ENCODE measurements at regions not wholly inside any gene's neighbourhood (a gene's known extent, or its start where the extent isn't known, plus 50 kb on each side); places are given as distances from the start of the nearest gene placed in this dataset.

DNA sequence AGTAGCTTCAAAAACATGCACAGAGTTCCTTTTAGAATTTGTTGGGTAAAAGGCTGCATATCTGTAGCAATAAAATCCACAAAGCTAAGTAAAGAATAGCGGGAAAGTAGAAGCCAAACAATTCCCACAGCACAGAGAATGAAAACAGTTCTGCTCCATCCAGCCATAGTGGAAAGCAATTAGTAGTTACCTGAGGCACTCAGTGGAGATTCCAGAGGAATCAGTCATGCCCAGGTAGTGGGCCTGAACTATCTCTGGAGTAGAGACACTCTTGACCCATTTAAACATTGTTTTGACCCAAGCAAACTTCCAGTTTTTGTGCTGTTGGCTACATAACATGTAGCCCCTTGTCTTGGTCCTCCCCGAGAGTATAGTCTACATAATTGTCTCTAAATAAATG, 559.5 kb upstream of the PTCHD4 start:
- Histone ChIP-seq H3K27me3 (ENCODE audit: control insufficient read depth, extremely low read depth, insufficient read depth, low read length) (no peaks in the 10 kb centered on the region), H3K36me3 (ENCODE audit: control insufficient read depth in 2 of 2, extremely low read depth in 1 of 2, insufficient read depth in 2 of 2, low read length in 2 of 2) (no peaks in the 10 kb centered on the region), H3K4me3 (ENCODE audit: control insufficient read depth in 2 of 3, extremely low read depth in 1 of 3, insufficient read depth in 2 of 3, low read depth in 1 of 3, low read length in 3 of 3) (no peak overlapping the region), H3K4me2 (ENCODE audit: control insufficient read depth, extremely low read depth, insufficient read depth, low read depth, low read length) (no peak overlapping the region), H3K27ac (ENCODE audit: control insufficient read depth, insufficient read depth, low read length) (no peak overlapping the region), H2AFZ (ENCODE audit: control insufficient read depth, low read length) (no peak overlapping the region), H3K79me2 (ENCODE audit: control insufficient read depth, insufficient read depth, low read length) (no peaks in the 10 kb centered on the region), H4K20me1 (ENCODE audit: control insufficient read depth, extremely low read depth, insufficient read depth, low read length) (no peaks in the 10 kb centered on the region), H3K9me3 (ENCODE audit: control insufficient read depth, low read depth, low read length) (peaks cover 3% of the 10 kb centered on the region), H3K4me1 (ENCODE audit: control insufficient read depth, extremely low read depth, insufficient read depth, low read length) (no peaks in the 10 kb centered on the region), H3K9ac (ENCODE audit: control insufficient read depth, extremely low read depth, insufficient read depth, low read length) (no peak overlapping the region), H3K9me1 (ENCODE audit: control insufficient read depth, extremely low read depth, insufficient read depth, low read length) (no peaks in the 10 kb centered on the region)
- dilution Hi-C loops (cut with MboI; ENCODE audit: extremely low pct_ligation_motif_present, low sequenced_read_pairs) = no loop called here
- no peak for DNase-seq (ENCODE audit: low read depth, low spot score)
- peak; percentile 26 for FAIRE-seq
- TF ChIP-seq EZH2 (IDR thresholded peaks at IDR 0.05; ENCODE audit: low read length) = no peak
- TF ChIP-seq, protein P1, sequence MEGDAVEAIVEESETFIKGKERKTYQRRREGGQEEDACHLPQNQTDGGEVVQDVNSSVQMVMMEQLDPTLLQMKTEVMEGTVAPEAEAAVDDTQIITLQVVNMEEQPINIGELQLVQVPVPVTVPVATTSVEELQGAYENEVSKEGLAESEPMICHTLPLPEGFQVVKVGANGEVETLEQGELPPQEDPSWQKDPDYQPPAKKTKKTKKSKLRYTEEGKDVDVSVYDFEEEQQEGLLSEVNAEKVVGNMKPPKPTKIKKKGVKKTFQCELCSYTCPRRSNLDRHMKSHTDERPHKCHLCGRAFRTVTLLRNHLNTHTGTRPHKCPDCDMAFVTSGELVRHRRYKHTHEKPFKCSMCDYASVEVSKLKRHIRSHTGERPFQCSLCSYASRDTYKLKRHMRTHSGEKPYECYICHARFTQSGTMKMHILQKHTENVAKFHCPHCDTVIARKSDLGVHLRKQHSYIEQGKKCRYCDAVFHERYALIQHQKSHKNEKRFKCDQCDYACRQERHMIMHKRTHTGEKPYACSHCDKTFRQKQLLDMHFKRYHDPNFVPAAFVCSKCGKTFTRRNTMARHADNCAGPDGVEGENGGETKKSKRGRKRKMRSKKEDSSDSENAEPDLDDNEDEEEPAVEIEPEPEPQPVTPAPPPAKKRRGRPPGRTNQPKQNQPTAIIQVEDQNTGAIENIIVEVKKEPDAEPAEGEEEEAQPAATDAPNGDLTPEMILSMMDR (optimal IDR thresholded peaks at IDR 0.05 in 1 of 3, IDR thresholded peaks at IDR 0.05 in 1 of 3, conservative IDR thresholded peaks at IDR 0.05 in 1 of 3; ENCODE audit: extremely low read depth in 1 of 3, insufficient read depth in 2 of 3, low read length in 3 of 3) = no peak

DNA sequence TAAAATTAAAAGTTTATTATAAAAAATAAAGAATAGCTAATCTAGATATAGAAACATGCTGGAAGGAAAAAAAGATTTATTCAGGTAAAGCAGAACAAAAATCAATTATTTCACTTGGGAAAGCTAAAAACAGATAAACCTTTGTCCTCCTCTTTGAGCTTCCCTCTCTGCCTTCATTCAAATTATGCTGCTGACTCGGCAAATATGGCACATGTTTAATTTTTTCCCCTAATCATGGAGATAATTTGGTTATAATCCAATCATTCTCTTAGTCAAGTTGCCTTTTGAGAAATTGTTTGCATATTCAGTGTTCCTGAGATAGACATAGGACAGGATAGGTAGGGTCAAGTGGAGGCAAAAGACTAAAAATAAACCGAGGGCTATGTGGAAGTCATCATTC, 556.8 kb upstream of the PTCHD4 start:
- dilution Hi-C loops (cut with MboI; ENCODE audit: extremely low pct_ligation_motif_present, low sequenced_read_pairs) = no loop called here
- no peak overlapping the region for H3K27ac ChIP-seq (ENCODE audit: control insufficient read depth, insufficient read depth, low read length)
- no peak for TF ChIP-seq EZH2 (IDR thresholded peaks at IDR 0.05; ENCODE audit: low read length)
- TF ChIP-seq, protein P1 (optimal IDR thresholded peaks at IDR 0.05 in 1 of 3, IDR thresholded peaks at IDR 0.05 in 1 of 3, conservative IDR thresholded peaks at IDR 0.05 in 1 of 3; ENCODE audit: extremely low read depth in 1 of 3, insufficient read depth in 2 of 3, low read length in 3 of 3) = no peak
- H3K79me2 ChIP-seq (ENCODE audit: control insufficient read depth, insufficient read depth, low read length) = no peaks in the 10 kb centered on the region
- peaks cover 3% of the 10 kb centered on the region for H3K9me3 ChIP-seq (ENCODE audit: control insufficient read depth, low read depth, low read length)
- DNase-seq (ENCODE audit: low read depth, low spot score) (no peak), FAIRE-seq (no peak)
- no peaks in the 10 kb centered on the region for H3K4me1 ChIP-seq (ENCODE audit: control insufficient read depth, extremely low read depth, insufficient read depth, low read length)
- no peaks in the 10 kb centered on the region for H3K27me3 ChIP-seq (ENCODE audit: control insufficient read depth, extremely low read depth, insufficient read depth, low read length)
- H3K36me3 ChIP-seq (ENCODE audit: control insufficient read depth in 2 of 2, extremely low read depth in 1 of 2, insufficient read depth in 2 of 2, low read length in 2 of 2) = no peaks in the 10 kb centered on the region
- no peaks in the 10 kb centered on the region for H4K20me1 ChIP-seq (ENCODE audit: control insufficient read depth, extremely low read depth, insufficient read depth, low read length)
- no peak overlapping the region for H2AFZ ChIP-seq (ENCODE audit: control insufficient read depth, low read length)
- no peak overlapping the region for H3K9ac ChIP-seq (ENCODE audit: control insufficient read depth, extremely low read depth, insufficient read depth, low read length)
- H3K4me3 ChIP-seq (ENCODE audit: control insufficient read depth in 2 of 3, extremely low read depth in 1 of 3, insufficient read depth in 2 of 3, low read depth in 1 of 3, low read length in 3 of 3) = no peak overlapping the region
- no peaks in the 10 kb centered on the region for H3K9me1 ChIP-seq (ENCODE audit: control insufficient read depth, extremely low read depth, insufficient read depth, low read length)
- no peak overlapping the region for H3K4me2 ChIP-seq (ENCODE audit: control insufficient read depth, extremely low read depth, insufficient read depth, low read depth, low read length)

All from keratinocyte (primary cell).